ENCODE measurements at regions not wholly inside any gene's neighbourhood (a gene's known extent, or its start where the extent isn't known, plus 50 kb on each side); places are given as distances from the start of the nearest gene placed in this dataset.

- no peak for TF ChIP-seq CTCF (IDR thresholded peaks at IDR 0.05)
- TF ChIP-seq POLR2A (IDR thresholded peaks at IDR 0.05) = no peak
Observed at GRCh38 chr6:16043171-16044135, 85.4 kb upstream of the MYLIP start.

Data from ovary (tissue), 3 donors.